ENCODE measurements at regions not wholly inside any gene's neighbourhood (a gene's known extent, or its start where the extent isn't known, plus 50 kb on each side); places are given as distances from the start of the nearest gene placed in this dataset.
"Not testable (repeated sequence)": the region's sequence is repeated elsewhere in the genome, so short reads cannot be mapped to it uniquely, and the experiment has no call there.

GRCh38 chr3:170689296-170689829, 103.5 kb upstream of the SLC7A14 start:
- Mint-ChIP-seq H3K27me3 (no peaks in the 10 kb centered on the region), H3K9me3 (no peaks in the 10 kb centered on the region), H3K4me1 (ENCODE audit: low read depth) (no peaks in the 10 kb centered on the region), H3K4me3 (no peak overlapping the region), H3K27ac (no peak overlapping the region), H3K36me3 (ENCODE audit: low read depth) (no peaks in the 10 kb centered on the region)
- intact Hi-C loops (cut with micrococcal nuclease) = no loop called here

GRCh38 chr3:170688222-170688621, 102.3 kb upstream of the SLC7A14 start:
- H3K27ac Mint-ChIP-seq; H3K4me1 Mint-ChIP-seq (ENCODE audit: low read depth); H3K27me3 Mint-ChIP-seq; H3K4me3 Mint-ChIP-seq; intact Hi-C loops (cut with micrococcal nuclease); H3K9me3 Mint-ChIP-seq; H3K36me3 Mint-ChIP-seq (ENCODE audit: low read depth): not testable (repeated sequence)

DNA sequence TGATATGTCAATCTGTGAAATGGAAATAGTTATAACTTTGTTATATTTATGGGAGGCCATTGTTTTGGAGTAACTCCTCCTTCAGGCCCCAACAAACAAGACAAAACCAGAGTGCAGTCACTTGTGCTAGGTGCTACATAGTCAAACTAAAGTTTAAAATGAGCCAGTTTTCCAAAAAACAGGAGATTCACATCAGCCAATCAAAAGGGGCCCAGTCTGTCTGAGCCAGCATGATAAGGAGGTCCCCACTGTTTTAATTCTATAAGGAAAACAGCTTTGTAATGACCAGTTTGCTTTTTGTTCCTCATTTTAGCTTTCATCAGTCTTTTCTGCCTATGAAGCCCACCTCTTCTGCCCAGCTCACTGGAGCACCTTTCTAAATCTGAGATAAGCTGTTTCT, 94.7 kb upstream of the SLC7A14 start:
- no peaks in the 10 kb centered on the region for H3K4me1 Mint-ChIP-seq (ENCODE audit: low read depth)
- H3K36me3 Mint-ChIP-seq (ENCODE audit: low read depth) = no peaks in the 10 kb centered on the region
- H3K9me3 Mint-ChIP-seq = peaks cover 7% of the 10 kb centered on the region
- H3K27me3 Mint-ChIP-seq = no peaks in the 10 kb centered on the region
- intact Hi-C loops (cut with micrococcal nuclease) = no loop called here
- H3K27ac Mint-ChIP-seq = no peak overlapping the region
- H3K4me3 Mint-ChIP-seq = no peak overlapping the region

- no peaks in the 10 kb centered on the region for H3K36me3 Mint-ChIP-seq (ENCODE audit: low read depth)
- H3K4me1 Mint-ChIP-seq (ENCODE audit: low read depth) = no peaks in the 10 kb centered on the region
- no peaks in the 10 kb centered on the region for H3K27me3 Mint-ChIP-seq
- intact Hi-C loops (cut with micrococcal nuclease) = no loop called here
- peaks cover 7% of the 10 kb centered on the region for H3K9me3 Mint-ChIP-seq
- no peak overlapping the region for H3K27ac Mint-ChIP-seq
- H3K4me3 Mint-ChIP-seq = no peak overlapping the region
These were observed 93.3 kb upstream of the SLC7A14 start for GRCh38 chr3:170679190-170679589.

GRCh38 chr3:170670504-170670903, 84.6 kb upstream of the SLC7A14 start:
- H3K9me3 Mint-ChIP-seq = peaks cover 11% of the 10 kb centered on the region
- intact Hi-C loops (cut with micrococcal nuclease) = no loop called here
- H3K36me3 Mint-ChIP-seq (ENCODE audit: low read depth) = no peaks in the 10 kb centered on the region
- no peak overlapping the region for H3K27ac Mint-ChIP-seq
- no peaks in the 10 kb centered on the region for H3K27me3 Mint-ChIP-seq
- no peaks in the 10 kb centered on the region for H3K4me1 Mint-ChIP-seq (ENCODE audit: low read depth)
- no peak overlapping the region for H3K4me3 Mint-ChIP-seq

- H3K4me1 Mint-ChIP-seq (ENCODE audit: low read depth); H3K27me3 Mint-ChIP-seq; H3K36me3 Mint-ChIP-seq (ENCODE audit: low read depth); H3K27ac Mint-ChIP-seq; H3K9me3 Mint-ChIP-seq; intact Hi-C loops (cut with micrococcal nuclease); H3K4me3 Mint-ChIP-seq: not testable (repeated sequence)
These were observed 77.1 kb upstream of the SLC7A14 start for GRCh38 chr3:170662986-170663385.

DNA sequence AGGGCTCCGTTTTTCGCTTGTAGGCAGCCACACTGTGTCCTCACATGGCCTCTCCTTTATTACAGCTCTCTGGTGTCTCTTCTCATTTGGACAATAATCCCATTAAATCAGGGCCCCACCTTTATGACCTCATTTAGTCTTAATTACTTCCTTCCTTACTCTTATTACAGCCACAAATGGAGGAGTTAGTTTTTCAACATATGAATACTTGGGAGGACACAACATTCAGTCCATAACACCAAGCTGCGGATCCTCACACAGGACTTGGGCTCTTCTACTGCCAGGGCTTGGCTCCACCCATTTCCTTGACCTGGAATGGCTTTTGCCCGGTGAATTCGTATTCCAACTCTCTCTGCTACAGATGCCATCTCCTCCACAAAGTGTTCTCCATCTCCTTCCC, 74.3 kb upstream of the SLC7A14 start:
- H3K36me3 Mint-ChIP-seq (ENCODE audit: low read depth) = no peaks in the 10 kb centered on the region
- intact Hi-C loops (cut with micrococcal nuclease) = no loop called here
- peaks cover 4% of the 10 kb centered on the region for H3K9me3 Mint-ChIP-seq
- no peaks in the 10 kb centered on the region for H3K27me3 Mint-ChIP-seq
- H3K4me1 Mint-ChIP-seq (ENCODE audit: low read depth) = no peaks in the 10 kb centered on the region
- H3K27ac Mint-ChIP-seq = no peak overlapping the region
- no peak overlapping the region for H3K4me3 Mint-ChIP-seq

DNA sequence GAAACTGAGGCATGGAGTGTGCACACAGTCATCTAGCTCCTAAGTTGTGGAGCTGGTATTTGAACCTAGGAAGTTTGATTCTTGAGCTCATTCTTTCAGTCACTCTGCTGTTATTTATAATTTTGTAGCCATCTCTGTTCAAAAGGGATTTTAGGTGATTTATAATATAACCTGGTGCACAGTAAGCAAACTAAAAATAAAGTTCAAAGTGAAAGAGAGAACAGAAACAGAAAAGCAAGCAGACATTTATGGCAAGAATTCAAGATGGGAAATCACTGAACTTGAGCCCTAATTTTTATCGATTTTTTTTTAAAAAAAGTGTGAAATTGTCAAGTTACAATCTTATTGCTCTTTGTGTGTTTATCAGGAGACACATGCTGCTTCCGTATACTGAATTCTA, 71.4 kb upstream of the SLC7A14 start:
- H3K4me3 Mint-ChIP-seq = no peak overlapping the region
- intact Hi-C loops (cut with micrococcal nuclease) = no loop called here
- H3K9me3 Mint-ChIP-seq = no peaks in the 10 kb centered on the region
- no peak overlapping the region for H3K27ac Mint-ChIP-seq
- no peaks in the 10 kb centered on the region for H3K36me3 Mint-ChIP-seq (ENCODE audit: low read depth)
- no peaks in the 10 kb centered on the region for H3K4me1 Mint-ChIP-seq (ENCODE audit: low read depth)
- H3K27me3 Mint-ChIP-seq = no peaks in the 10 kb centered on the region

- Mint-ChIP-seq H3K4me1 (ENCODE audit: low read depth) (no peaks in the 10 kb centered on the region), H3K9me3 (no peaks in the 10 kb centered on the region), H3K27me3 (no peaks in the 10 kb centered on the region), H3K4me3 (no peak overlapping the region), H3K36me3 (ENCODE audit: low read depth) (no peaks in the 10 kb centered on the region), H3K27ac (no peak overlapping the region)
- intact Hi-C loops (cut with micrococcal nuclease) = no loop called here
These were observed 70.4 kb upstream of the SLC7A14 start for GRCh38 chr3:170656284-170656683.

DNA sequence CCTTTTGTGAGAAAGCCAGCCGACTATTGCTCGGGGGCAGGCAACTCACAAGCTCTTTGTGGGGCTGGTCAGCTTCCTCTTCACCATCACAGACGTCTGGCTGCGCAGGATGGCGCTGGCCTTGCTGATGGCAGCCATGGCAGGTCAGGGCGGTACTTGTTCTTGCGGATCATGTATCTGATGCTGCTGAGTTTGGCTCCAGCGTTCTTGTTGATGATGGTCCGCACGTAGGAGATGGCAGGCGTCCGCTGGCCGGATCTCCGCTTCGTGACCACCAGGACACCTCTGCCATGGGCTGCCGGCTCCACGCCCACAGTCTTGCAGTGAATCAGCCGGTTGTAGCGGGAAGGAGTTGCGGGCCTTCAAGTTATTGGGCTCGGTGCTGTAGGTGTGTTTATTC, 67.9 kb upstream of the SLC7A14 start:
- intact Hi-C loops (cut with micrococcal nuclease) = no loop called here
- H3K36me3 Mint-ChIP-seq (ENCODE audit: low read depth) = no peaks in the 10 kb centered on the region
- H3K9me3 Mint-ChIP-seq = no peaks in the 10 kb centered on the region

DNA sequence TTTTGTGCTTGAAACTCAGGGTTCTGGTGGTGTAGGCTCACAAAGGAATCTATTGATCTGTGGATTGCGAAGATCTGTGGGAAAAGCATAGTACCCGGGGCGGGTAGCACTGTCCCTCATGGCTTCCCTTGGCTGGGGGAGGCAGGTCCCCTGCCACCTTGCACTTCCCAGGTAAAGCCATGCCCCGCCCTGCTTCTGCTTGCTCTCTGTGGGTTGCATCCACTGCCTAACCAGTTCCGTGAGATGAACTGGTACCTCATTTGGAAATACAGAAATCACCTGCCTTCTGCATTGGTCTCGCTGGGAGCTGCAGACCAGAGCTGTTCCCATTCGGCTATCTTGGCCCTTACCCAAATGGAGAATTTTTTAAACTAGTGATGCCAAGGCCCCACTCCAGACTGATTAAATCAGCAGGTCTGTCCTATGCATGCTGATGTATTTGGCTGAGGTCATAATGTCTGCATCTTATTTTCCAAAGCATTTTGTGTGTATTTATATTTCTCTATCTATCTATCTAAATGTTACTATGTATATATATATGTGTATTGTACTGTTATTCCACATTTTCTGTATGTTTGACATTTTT, 65.5 kb upstream of the SLC7A14 start:
- H3K9me3 Mint-ChIP-seq = no peaks in the 10 kb centered on the region
- intact Hi-C loops (cut with micrococcal nuclease) = no loop called here
- no peaks in the 10 kb centered on the region for H3K36me3 Mint-ChIP-seq (ENCODE audit: low read depth)
- no peak overlapping the region for H3K4me3 Mint-ChIP-seq
- H3K27ac Mint-ChIP-seq = no peak overlapping the region
- H3K4me1 Mint-ChIP-seq (ENCODE audit: low read depth) = no peaks in the 10 kb centered on the region
- peaks cover 2% of the 10 kb centered on the region for H3K27me3 Mint-ChIP-seq

More for the DNA sequence above, 67.9 kb upstream of the SLC7A14 start:
- Mint-ChIP-seq H3K27ac (no peak overlapping the region), H3K4me1 (ENCODE audit: low read depth) (no peaks in the 10 kb centered on the region), H3K4me3 (no peak overlapping the region), H3K27me3 (no peaks in the 10 kb centered on the region)

- H3K27ac Mint-ChIP-seq; H3K4me3 Mint-ChIP-seq; intact Hi-C loops (cut with micrococcal nuclease); H3K4me1 Mint-ChIP-seq (ENCODE audit: low read depth); H3K36me3 Mint-ChIP-seq (ENCODE audit: low read depth); H3K27me3 Mint-ChIP-seq; H3K9me3 Mint-ChIP-seq: not testable (repeated sequence)
These were observed 64.7 kb upstream of the SLC7A14 start for GRCh38 chr3:170650557-170650956.

- Mint-ChIP-seq H3K36me3 (ENCODE audit: low read depth) (no peaks in the 10 kb centered on the region), H3K4me1 (ENCODE audit: low read depth) (no peaks in the 10 kb centered on the region), H3K27ac (no peak overlapping the region), H3K9me3 (no peaks in the 10 kb centered on the region), H3K4me3 (no peak overlapping the region), H3K27me3 (peaks cover 2% of the 10 kb centered on the region)
- intact Hi-C loops (cut with micrococcal nuclease) = no loop called here
These were observed 58.8 kb upstream of the SLC7A14 start for GRCh38 chr3:170644711-170645110.

DNA sequence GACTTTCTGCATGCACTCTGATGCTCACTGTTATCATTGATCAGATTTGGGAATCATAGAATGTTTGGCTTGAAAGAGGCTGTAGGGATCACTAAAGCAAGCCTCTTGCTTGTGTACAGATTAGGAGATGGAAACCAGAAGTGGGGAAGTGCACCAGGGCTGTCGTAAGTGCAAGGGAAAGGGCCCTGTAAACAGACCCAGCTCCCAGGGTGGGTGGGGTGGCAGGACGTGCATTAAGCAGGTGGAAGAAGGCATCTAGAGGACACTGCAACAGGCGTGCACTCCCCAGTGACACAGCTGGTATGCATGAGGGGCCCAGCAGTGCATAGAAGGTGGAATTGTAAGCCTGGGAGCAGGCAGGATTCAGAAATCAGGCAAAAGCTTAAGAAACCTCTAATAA, 58.0 kb upstream of the SLC7A14 start:
- no peaks in the 10 kb centered on the region for H3K36me3 Mint-ChIP-seq (ENCODE audit: low read depth)
- intact Hi-C loops (cut with micrococcal nuclease) = no loop called here
- H3K9me3 Mint-ChIP-seq = no peaks in the 10 kb centered on the region
- no peak overlapping the region for H3K27ac Mint-ChIP-seq
- H3K4me1 Mint-ChIP-seq (ENCODE audit: low read depth) = no peaks in the 10 kb centered on the region
- H3K27me3 Mint-ChIP-seq = peaks cover 2% of the 10 kb centered on the region
- H3K4me3 Mint-ChIP-seq = no peak overlapping the region

- Mint-ChIP-seq H3K9me3 (no peaks in the 10 kb centered on the region), H3K27ac (no peak overlapping the region), H3K4me3 (no peak overlapping the region), H3K27me3 (peaks cover 2% of the 10 kb centered on the region), H3K36me3 (ENCODE audit: low read depth) (no peaks in the 10 kb centered on the region), H3K4me1 (ENCODE audit: low read depth) (no peaks in the 10 kb centered on the region)
- intact Hi-C loops (cut with micrococcal nuclease) = no loop called here
These were observed 57.2 kb upstream of the SLC7A14 start for GRCh38 chr3:170642882-170643601.
